ENCODE measurements at regions not wholly inside any gene's neighbourhood (a gene's known extent, or its start where the extent isn't known, plus 50 kb on each side); places are given as distances from the start of the nearest gene placed in this dataset.

GRCh38 chr3:139100821-139101220 lies 56.1 kb upstream of the PRR23C start:
- TF ChIP-seq CTCF (conservative IDR thresholded peaks at IDR 0.05 in 1 of 2, IDR thresholded peaks at IDR 0.05 in 1 of 2; ENCODE audit: low read depth in 1 of 2, low read length in 2 of 2): no peak
- TF ChIP-seq EZH2 (IDR thresholded peaks at IDR 0.05; ENCODE audit: low read length, missing control alignments): no peak

Data from fibroblast of lung (primary cell).